ENCODE measurements at regions not wholly inside any gene's neighbourhood (a gene's known extent, or its start where the extent isn't known, plus 50 kb on each side); places are given as distances from the start of the nearest gene placed in this dataset.
A peak's percentile ranks its signal among the peaks of the same experiment; 100 is the strongest.

- TF ChIP-seq, protein P1, sequence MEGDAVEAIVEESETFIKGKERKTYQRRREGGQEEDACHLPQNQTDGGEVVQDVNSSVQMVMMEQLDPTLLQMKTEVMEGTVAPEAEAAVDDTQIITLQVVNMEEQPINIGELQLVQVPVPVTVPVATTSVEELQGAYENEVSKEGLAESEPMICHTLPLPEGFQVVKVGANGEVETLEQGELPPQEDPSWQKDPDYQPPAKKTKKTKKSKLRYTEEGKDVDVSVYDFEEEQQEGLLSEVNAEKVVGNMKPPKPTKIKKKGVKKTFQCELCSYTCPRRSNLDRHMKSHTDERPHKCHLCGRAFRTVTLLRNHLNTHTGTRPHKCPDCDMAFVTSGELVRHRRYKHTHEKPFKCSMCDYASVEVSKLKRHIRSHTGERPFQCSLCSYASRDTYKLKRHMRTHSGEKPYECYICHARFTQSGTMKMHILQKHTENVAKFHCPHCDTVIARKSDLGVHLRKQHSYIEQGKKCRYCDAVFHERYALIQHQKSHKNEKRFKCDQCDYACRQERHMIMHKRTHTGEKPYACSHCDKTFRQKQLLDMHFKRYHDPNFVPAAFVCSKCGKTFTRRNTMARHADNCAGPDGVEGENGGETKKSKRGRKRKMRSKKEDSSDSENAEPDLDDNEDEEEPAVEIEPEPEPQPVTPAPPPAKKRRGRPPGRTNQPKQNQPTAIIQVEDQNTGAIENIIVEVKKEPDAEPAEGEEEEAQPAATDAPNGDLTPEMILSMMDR (IDR thresholded peaks at IDR 0.05; ENCODE audit: extremely low read depth, missing control alignments): no peak
- no peak for DNase-seq (ENCODE audit: low spot score)
Observed at GRCh38 chrX:39481621-39482020, 616.1 kb downstream of the BCOR start.

DNA sequence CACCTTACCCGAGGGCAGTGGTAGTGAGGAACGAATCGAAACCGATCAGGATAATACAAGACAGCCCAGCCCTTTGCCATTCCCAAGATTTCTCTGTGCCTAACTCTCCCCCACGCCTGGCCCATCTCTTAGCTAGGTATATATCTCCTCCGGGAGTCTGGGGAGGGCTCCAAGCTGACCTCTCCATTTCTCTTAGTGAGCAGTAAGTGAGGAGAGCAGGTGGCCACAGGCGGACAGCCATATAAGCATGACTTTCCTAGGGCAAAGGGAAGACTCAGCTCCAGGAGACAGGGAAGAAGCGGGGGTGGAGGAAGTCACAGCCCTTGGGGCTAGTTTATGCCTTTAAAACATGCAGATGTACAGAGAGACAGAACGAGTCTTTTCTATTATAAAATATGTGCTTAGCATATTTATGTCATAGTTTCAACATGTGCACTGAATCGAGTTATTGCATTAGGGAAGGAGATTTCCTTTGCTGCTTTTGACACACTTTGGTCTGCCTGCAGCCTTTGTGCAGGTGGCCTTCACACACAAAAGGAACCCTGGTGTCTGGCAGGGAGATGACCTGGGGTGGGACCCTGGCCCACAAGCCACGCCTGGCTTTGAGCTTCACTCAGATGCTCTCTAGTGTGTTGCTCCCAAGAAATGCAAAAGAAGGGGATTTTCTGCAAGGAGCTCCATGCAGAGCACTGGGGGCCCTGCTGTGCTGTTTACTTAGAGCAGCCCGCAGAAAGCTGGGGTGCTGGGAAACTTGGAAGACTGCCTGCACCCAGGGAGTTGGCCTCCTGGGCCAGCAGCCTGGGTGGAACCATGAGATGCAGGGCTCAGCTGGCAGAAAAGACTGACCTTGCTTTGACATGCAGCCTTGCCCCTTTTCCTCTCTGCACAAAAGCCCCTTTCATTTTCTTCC lies 613.3 kb downstream of the BCOR start:
- DNase-seq (ENCODE audit: low spot score): no peak
- TF ChIP-seq, protein P1 (IDR thresholded peaks at IDR 0.05; ENCODE audit: extremely low read depth, missing control alignments): no peak

DNA sequence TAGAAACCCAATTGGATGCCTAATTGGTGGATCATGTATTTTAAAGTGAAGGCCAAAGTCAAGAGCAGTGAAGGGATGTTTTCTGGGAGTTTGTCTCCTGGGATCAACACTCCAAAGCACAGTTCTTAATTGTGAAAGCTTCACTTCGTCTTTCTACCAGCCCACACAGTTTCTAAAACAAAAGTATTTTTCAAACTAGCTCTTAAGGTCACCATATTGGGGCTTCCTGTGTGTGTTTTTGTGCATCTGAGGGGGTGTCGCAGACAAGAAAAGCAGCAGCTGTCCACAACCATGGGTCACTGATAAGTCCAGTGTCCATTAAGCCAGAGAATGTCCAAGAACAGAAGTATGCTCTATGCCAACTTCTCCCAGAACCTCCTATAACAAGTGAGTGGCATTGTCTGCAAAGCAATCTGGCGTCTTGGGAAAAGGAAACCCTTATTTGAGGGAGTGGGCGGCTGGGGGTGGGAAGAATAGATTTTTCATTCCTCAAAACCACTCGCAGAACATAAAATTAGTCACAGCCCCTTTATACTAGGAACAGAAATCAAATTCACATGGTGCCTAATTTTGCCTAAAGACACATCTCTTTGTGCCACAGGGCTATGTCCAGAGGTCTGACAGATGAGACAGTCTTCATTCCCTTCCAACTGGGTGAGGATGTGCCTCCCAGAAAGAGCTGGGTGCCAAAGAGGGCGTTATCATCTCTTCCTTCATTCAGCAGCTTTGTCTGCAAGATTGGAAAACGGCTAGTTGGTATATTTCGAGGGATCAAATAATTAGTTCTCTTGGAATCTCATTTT lies 610.4 kb downstream of the BCOR start:
- DNase-seq (ENCODE audit: low spot score): peak; percentile 27
- TF ChIP-seq, protein P1 (IDR thresholded peaks at IDR 0.05; ENCODE audit: extremely low read depth, missing control alignments): no peak

- DNase-seq (ENCODE audit: low spot score): no peak
- TF ChIP-seq, protein P1 (IDR thresholded peaks at IDR 0.05; ENCODE audit: extremely low read depth, missing control alignments): no peak
Observed at GRCh38 chrX:39487969-39488330, 609.8 kb downstream of the BCOR start.

DNA sequence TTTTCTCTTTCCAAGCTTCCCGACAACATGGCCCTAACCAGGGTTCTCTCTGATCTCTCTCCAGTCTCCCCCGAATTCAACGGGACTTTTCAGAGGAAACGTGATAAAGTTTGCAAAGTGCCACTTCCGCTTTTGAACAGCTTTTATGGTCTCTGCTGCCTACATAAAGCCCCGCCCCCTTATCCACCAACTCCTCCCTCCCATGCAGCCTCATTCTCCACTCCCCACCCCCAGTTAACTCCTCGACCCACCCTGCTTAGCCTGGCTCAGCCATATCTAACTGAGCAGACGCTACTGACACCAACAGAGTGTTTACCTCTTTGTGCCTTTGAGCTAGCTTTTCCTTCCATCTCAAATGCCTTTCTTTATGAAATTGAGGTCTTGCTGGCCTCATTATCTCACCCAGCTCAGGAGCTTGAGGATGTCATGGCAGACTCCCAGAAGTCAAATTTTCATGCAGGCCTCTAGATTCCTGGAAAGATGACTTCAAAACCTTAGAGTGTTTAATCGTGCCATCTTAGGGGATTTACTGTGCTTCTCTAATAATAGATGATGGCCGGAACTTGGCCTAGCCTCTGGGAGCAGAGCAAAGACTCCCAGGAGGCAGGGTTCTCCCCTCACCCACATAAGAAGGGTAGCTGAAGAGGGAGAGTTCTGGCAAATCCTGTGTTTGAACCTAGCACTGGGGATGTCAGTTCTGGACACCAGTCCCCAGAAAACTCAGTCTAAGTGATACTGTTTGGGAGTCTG lies 606.0 kb downstream of the BCOR start:
- DNase-seq (ENCODE audit: low spot score): peak; percentile 58
- TF ChIP-seq, protein P1 (IDR thresholded peaks at IDR 0.05; ENCODE audit: extremely low read depth, missing control alignments): no peak

GRCh38 chrX:39492497-39493162 lies 605.1 kb downstream of the BCOR start:
- TF ChIP-seq, protein P1 (IDR thresholded peaks at IDR 0.05; ENCODE audit: extremely low read depth, missing control alignments): no peak
- DNase-seq (ENCODE audit: low spot score): no peak
